ENCODE measurements at regions not wholly inside any gene's neighbourhood (a gene's known extent, or its start where the extent isn't known, plus 50 kb on each side); places are given as distances from the start of the nearest gene placed in this dataset.
"Not testable (repeated sequence)": the region's sequence is repeated elsewhere in the genome, so short reads cannot be mapped to it uniquely, and the experiment has no call there.

GRCh38 chr3:11898611-11899325 is 52.1 kb upstream of the TAMM41 start:
- no peaks in the 10 kb centered on the region for H3K36me3 Mint-ChIP-seq (ENCODE audit: insufficient read depth in 2 of 2)
- no peaks in the 10 kb centered on the region for H3K4me1 Mint-ChIP-seq (ENCODE audit: low read depth)
- H3K9me3 Mint-ChIP-seq, result no peaks in the 10 kb centered on the region
- no peak overlapping the region for H3K27ac Mint-ChIP-seq
- peaks cover 16% of the 10 kb centered on the region for H3K27me3 Mint-ChIP-seq (ENCODE audit: low read depth)
- no peak for ATAC-seq (replicated peaks in 1 of 2)
- DNase-seq, result no peak
- H3K4me3 Mint-ChIP-seq, result no peak overlapping the region

- ATAC-seq (replicated peaks in 1 of 2); H3K9me3 Mint-ChIP-seq; H3K4me3 Mint-ChIP-seq; H3K4me1 Mint-ChIP-seq (ENCODE audit: low read depth); H3K36me3 Mint-ChIP-seq (ENCODE audit: insufficient read depth in 2 of 2); DNase-seq; H3K27ac Mint-ChIP-seq: not testable (repeated sequence)
- H3K27me3 Mint-ChIP-seq (ENCODE audit: low read depth), result peaks cover 16% of the 10 kb centered on the region
Observed at GRCh38 chr3:11899389-11899788, 52.7 kb upstream of the TAMM41 start.

GRCh38 chr3:11899826-11900225 is 53.1 kb upstream of the TAMM41 start:
- Mint-ChIP-seq H3K36me3 (ENCODE audit: insufficient read depth in 2 of 2) (no peaks in the 10 kb centered on the region), H3K4me3 (no peak overlapping the region), H3K27me3 (ENCODE audit: low read depth) (peaks cover 16% of the 10 kb centered on the region), H3K27ac (no peak overlapping the region), H3K4me1 (ENCODE audit: low read depth) (no peaks in the 10 kb centered on the region), H3K9me3 (no peaks in the 10 kb centered on the region)
- DNase-seq (no peak), ATAC-seq (replicated peaks in 1 of 2) (no peak)

- no peaks in the 10 kb centered on the region for H3K9me3 Mint-ChIP-seq
- no peaks in the 10 kb centered on the region for H3K4me1 Mint-ChIP-seq (ENCODE audit: low read depth)
- DNase-seq (no peak), ATAC-seq (replicated peaks in 1 of 2) (no peak)
- no peak overlapping the region for H3K4me3 Mint-ChIP-seq
- H3K27me3 Mint-ChIP-seq (ENCODE audit: low read depth), result peaks cover 12% of the 10 kb centered on the region
- H3K27ac Mint-ChIP-seq, result no peak overlapping the region
- H3K36me3 Mint-ChIP-seq (ENCODE audit: insufficient read depth in 2 of 2), result no peaks in the 10 kb centered on the region
Observed at GRCh38 chr3:11900824-11901223, 54.1 kb upstream of the TAMM41 start.

GRCh38 chr3:11901286-11901875 is 54.7 kb upstream of the TAMM41 start:
- ATAC-seq (replicated peaks in 1 of 2), result no peak

GRCh38 chr3:11903047-11903446 is 56.4 kb upstream of the TAMM41 start:
- Mint-ChIP-seq H3K4me1 (ENCODE audit: low read depth) (no peaks in the 10 kb centered on the region), H3K27me3 (ENCODE audit: low read depth) (no peaks in the 10 kb centered on the region), H3K9me3 (no peaks in the 10 kb centered on the region)

More at GRCh38 chr3:11901286-11901875, 54.7 kb upstream of the TAMM41 start:
- Mint-ChIP-seq H3K9me3 (no peaks in the 10 kb centered on the region), H3K27me3 (ENCODE audit: low read depth) (peaks cover 7% of the 10 kb centered on the region), H3K27ac (no peak overlapping the region), H3K4me3 (no peak overlapping the region), H3K4me1 (ENCODE audit: low read depth) (no peaks in the 10 kb centered on the region), H3K36me3 (ENCODE audit: insufficient read depth in 2 of 2) (no peaks in the 10 kb centered on the region)
- DNase-seq, result no peak

GRCh38 chr3:11903447-11903846 is 56.8 kb upstream of the TAMM41 start:
- Mint-ChIP-seq H3K27me3 (ENCODE audit: low read depth) (peaks cover 1% of the 10 kb centered on the region), H3K4me3 (no peak overlapping the region), H3K36me3 (ENCODE audit: insufficient read depth in 2 of 2) (no peaks in the 10 kb centered on the region), H3K27ac (no peak overlapping the region), H3K9me3 (no peaks in the 10 kb centered on the region), H3K4me1 (ENCODE audit: low read depth) (no peaks in the 10 kb centered on the region)
- no peak for DNase-seq
- no peak for ATAC-seq (replicated peaks in 1 of 2)

More at GRCh38 chr3:11903047-11903446, 56.4 kb upstream of the TAMM41 start:
- DNase-seq (no peak), ATAC-seq (replicated peaks in 1 of 2) (no peak)
- Mint-ChIP-seq H3K27ac (no peak overlapping the region), H3K4me3 (no peak overlapping the region), H3K36me3 (ENCODE audit: insufficient read depth in 2 of 2) (no peaks in the 10 kb centered on the region)

- DNase-seq, result no peak
- H3K36me3 Mint-ChIP-seq (ENCODE audit: insufficient read depth in 2 of 2), result no peaks in the 10 kb centered on the region
- no peak overlapping the region for H3K27ac Mint-ChIP-seq
Observed at GRCh38 chr3:11904157-11904556, 57.5 kb upstream of the TAMM41 start.

GRCh38 chr3:11906407-11906806 is 59.7 kb upstream of the TAMM41 start:
- DNase-seq (no peak), ATAC-seq (replicated peaks in 1 of 2) (no peak)
- no peaks in the 10 kb centered on the region for H3K4me1 Mint-ChIP-seq (ENCODE audit: low read depth)
- no peaks in the 10 kb centered on the region for H3K36me3 Mint-ChIP-seq (ENCODE audit: insufficient read depth in 2 of 2)
- H3K4me3 Mint-ChIP-seq, result no peak overlapping the region
- H3K9me3 Mint-ChIP-seq, result no peaks in the 10 kb centered on the region
- H3K27ac Mint-ChIP-seq, result no peak overlapping the region
- peaks cover 6% of the 10 kb centered on the region for H3K27me3 Mint-ChIP-seq (ENCODE audit: low read depth)

More at GRCh38 chr3:11904157-11904556, 57.5 kb upstream of the TAMM41 start:
- peaks cover 6% of the 10 kb centered on the region for H3K27me3 Mint-ChIP-seq (ENCODE audit: low read depth)
- H3K9me3 Mint-ChIP-seq, result no peaks in the 10 kb centered on the region
- no peak overlapping the region for H3K4me3 Mint-ChIP-seq
- ATAC-seq (replicated peaks in 1 of 2), result no peak
- no peaks in the 10 kb centered on the region for H3K4me1 Mint-ChIP-seq (ENCODE audit: low read depth)

- Mint-ChIP-seq H3K27ac (no peak overlapping the region), H3K4me1 (ENCODE audit: low read depth) (no peaks in the 10 kb centered on the region), H3K36me3 (ENCODE audit: insufficient read depth in 2 of 2) (no peaks in the 10 kb centered on the region), H3K27me3 (ENCODE audit: low read depth) (peaks cover 6% of the 10 kb centered on the region), H3K9me3 (no peaks in the 10 kb centered on the region), H3K4me3 (no peak overlapping the region)
- ATAC-seq (replicated peaks in 1 of 2) (no peak), DNase-seq (no peak)
Observed at GRCh38 chr3:11907667-11908660, 61.3 kb upstream of the TAMM41 start.

GRCh38 chr3:11908981-11909698 is 62.5 kb upstream of the TAMM41 start:
- Mint-ChIP-seq H3K27ac (no peak overlapping the region), H3K27me3 (ENCODE audit: low read depth) (peaks cover 6% of the 10 kb centered on the region), H3K9me3 (no peaks in the 10 kb centered on the region), H3K36me3 (ENCODE audit: insufficient read depth in 2 of 2) (no peaks in the 10 kb centered on the region), H3K4me3 (peak overlapping the region in 1 of 2 donors; percentile 65), H3K4me1 (ENCODE audit: low read depth) (no peaks in the 10 kb centered on the region)
- no peak for DNase-seq
- ATAC-seq (replicated peaks in 1 of 2), result peak in 1 of 2 donors; percentile 59

- no peak for ATAC-seq (replicated peaks in 1 of 2)
- no peak overlapping the region for H3K27ac Mint-ChIP-seq
- H3K36me3 Mint-ChIP-seq (ENCODE audit: insufficient read depth in 2 of 2), result no peaks in the 10 kb centered on the region
- no peaks in the 10 kb centered on the region for H3K4me1 Mint-ChIP-seq (ENCODE audit: low read depth)
- no peaks in the 10 kb centered on the region for H3K9me3 Mint-ChIP-seq
- no peak for DNase-seq
- peaks cover 6% of the 10 kb centered on the region for H3K27me3 Mint-ChIP-seq (ENCODE audit: low read depth)
- no peak overlapping the region for H3K4me3 Mint-ChIP-seq
Observed at GRCh38 chr3:11909726-11910125, 63.0 kb upstream of the TAMM41 start.

All from activated T-cell treated with anti-CD3 and anti-CD28 coated beads, Interleukin-2, amount 50 U/mL, for 72 hours (primary cell).